CD4-positive, alpha-beta T cell treated with Interleukin-21 for 1 hour (primary cell): ENCODE measurements at regions not wholly inside any gene's neighbourhood (a gene's known extent, or its start where the extent isn't known, plus 50 kb on each side); places are given as distances from the start of the nearest gene placed in this dataset.

Source experiments
- DNase-seq: peaks from one replicate; pipeline ENCODE4 v3.0.0-alpha.2; 2020

DNA sequence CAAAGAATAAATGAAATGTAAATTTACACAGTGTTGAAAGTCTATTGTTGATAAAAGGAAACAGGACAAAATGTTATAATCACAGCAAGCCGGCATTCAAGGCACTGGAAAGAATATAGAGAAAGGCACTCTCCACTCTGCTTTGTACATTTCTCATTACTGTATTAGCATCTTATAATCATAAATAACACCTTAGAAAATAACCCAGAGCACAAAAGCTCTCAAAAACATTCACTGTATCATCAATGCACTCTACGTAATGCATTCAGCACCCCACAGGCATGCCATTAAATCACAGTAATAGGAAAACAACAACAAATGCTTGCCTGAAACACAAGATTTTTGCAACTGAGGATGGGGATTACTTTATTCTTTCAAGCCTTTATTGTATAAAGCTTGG is 75.3 kb upstream of the TRPC3 start:
- DNase-seq = no peak

DNA sequence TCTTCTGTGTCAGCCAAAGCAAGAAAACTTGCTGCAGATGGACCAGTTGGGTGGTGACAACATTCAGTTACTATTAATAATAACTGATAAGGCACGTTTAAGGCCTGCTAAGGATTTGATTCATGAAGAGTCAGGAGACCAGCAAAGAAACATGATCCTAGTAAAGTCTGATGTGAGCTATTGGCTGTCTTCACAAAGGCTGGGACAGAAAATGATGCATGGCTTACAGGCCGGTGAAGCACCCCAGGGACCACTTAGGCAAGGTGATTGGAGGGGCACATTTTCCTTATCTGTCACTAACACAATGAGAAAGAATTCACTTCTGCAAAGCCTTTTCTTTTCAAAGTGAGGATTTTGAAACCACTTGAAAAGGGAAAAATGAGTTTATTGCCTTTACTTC is 65.4 kb upstream of the TRPC3 start:
- DNase-seq = no peak

DNA sequence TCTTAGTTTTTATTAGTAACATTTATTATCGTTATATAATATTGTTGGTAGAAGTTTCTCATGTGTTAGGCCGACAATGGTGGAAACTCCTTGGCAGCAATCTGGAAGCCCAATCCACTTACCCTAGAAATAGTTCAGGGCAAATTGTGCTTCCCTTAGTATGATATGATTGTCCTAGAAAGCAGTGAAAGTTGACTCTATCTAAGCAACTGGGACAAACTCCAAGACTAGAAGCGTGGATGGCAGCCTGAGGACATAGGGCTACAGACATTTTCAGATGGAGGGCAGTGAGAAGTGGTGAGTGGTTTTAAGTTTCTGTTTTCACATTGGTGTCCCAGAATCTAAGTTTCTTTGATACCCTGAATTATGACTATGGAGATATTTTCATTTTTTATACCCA is 63.3 kb upstream of the TRPC3 start:
- DNase-seq = no peak

DNA sequence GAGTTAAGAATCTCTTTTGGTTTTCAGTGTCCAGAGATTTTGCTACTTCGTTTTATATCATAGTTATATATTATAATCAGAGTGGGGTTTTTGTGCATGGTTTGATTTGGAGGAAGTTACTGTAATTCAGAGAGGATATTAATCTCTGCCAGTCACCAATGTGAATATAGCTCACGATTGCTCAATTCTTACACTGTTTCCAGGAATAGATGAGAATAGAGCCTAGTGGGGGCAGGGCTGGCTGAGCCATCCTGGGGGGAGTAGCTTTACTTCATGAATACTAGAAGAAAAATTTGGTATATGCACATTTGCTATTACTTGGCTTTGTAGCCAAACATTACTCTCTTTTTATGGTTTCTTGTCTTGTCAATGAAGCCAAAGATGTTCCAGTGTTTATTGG is 60.9 kb upstream of the TRPC3 start:
- no peak for DNase-seq

DNA sequence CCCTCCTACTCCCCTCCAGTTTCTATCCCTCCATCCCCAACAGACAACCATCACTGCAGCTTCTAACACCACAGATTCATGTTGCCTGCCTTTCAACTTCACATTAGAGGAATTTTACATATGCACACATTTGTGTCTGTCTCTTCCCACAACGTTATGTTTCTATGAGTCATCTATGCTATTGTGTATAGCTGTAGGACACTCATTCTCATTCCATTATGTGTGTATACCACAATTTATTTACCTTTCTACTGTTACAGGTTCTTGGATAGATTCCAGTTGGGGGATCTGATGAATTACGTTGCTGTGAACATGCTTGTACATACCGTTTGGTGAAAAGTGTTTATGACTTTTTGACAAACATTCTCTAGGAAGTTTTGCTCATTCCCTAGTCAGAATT is 58.8 kb upstream of the TRPC3 start:
- DNase-seq = no peak

DNA sequence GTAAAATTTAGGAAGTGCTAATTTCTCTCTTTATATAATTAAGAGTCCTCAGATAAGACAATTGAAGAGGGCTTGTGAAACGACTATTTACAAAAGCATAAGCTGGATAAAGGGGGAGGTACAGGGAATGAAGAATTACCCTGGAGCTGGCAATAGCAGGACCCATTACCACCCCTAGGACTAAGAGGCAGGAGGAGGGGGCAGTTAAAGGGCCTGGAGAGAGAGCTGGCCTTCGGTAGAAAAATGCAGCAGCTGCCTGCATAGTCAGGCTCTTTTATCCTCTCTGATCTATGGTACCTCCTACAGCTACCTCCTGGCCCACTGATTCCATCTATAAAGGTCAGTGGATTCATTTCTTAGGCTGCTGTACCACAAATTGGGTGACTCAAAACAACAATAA is 57.7 kb upstream of the TRPC3 start:
- no peak for DNase-seq

DNA sequence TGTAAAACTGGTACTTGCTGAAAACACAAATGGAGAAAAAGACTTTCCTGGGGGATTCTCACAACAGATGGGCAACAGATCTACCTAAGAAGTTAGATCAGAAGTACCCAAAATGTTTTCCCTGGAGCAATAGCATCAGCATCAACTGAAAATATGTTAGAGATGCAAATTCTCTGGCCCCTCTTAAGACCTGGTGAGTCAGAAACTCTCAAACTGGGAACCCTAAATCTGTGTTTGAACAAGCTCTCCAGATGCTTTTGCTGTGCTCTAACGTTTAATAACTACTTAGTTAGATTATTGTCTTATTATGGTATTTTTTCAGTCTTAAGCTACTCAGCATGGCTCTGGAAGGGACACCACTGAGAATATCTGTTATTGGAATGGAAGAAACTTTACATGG is 55.2 kb upstream of the TRPC3 start:
- DNase-seq = no peak

DNA sequence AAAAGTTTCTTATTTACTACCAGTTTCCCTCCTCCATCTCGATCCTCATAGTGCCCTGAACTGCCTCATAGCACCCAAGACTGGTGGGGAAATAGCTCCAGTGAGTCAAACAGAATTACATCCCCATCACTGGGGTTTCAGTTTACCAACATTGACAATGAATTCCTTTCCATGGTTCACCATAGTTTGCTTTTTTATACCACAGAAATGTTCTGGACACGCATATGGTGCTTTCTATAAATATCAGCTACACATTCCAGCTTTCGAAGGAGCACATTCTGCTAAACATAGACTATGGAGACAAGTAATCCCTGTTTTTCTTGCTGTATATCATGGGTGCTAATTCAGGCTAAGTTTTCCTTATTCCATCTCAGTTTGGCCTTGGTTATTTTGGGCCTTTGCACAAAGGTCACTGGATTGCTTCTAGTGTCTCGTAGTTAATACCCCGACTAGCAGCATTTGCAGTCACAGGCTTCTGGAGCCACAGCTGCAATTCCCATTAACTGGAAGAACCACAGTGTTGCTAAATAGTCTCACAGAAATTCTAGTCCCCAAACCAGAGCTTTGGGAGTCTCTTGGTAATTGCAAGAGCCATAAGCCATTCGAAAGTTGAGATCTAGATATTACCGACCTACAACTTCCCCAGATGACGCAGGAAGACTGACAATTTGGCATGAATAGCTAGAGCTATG is 53.4 kb upstream of the TRPC3 start:
- DNase-seq = no peak

DNA sequence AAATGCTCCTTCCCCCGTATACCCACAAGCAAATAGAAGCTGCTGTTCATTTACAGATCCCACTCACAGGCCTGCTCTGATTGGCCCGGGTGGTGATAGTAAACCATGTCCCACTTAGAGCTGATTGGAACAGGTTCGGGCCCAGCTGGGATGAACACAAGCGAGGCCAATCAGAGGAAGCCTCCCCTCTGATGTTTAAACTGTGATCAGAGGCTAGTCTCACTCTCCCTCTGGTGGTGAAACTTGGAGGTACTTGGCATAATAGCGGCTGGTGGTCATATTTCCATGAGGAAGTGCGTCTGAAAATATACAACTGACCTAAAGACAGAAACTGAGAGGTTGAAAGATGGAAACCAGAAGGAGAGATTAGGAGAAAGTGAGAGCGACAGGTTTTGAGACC is 51.5 kb upstream of the TRPC3 start:
- peak; percentile 60 for DNase-seq
